GM18520 (cell line): ENCODE measurements at regions not wholly inside any gene's neighbourhood (a gene's known extent, or its start where the extent isn't known, plus 50 kb on each side); places are given as distances from the start of the nearest gene placed in this dataset.
"Not testable (repeated sequence)": the region's sequence is repeated elsewhere in the genome, so short reads cannot be mapped to it uniquely, and the experiment has no call there.

Experiments used
- ATAC-seq: cut with Tn5 transposase; IDR thresholded peaks from one replicate; pipeline ENCODE4 v1.9.1; 2021; ENCODE audit not compliant: unreplicated experiment

GRCh38 chr1:164093543-164093942 is 465.4 kb upstream of the PBX1 start:
- ATAC-seq = no peak

- no peak for ATAC-seq
These were observed 457.2 kb upstream of the PBX1 start for GRCh38 chr1:164101802-164102201.

GRCh38 chr1:164131949-164132348 is 427.0 kb upstream of the PBX1 start:
- no peak for ATAC-seq

- ATAC-seq = no peak
These were observed 421.6 kb upstream of the PBX1 start for GRCh38 chr1:164137273-164137925.

GRCh38 chr1:164141797-164142196 is 417.2 kb upstream of the PBX1 start:
- no peak for ATAC-seq

GRCh38 chr1:164154622-164155021 is 404.4 kb upstream of the PBX1 start:
- ATAC-seq = no peak

- ATAC-seq = no peak
These were observed 403.6 kb upstream of the PBX1 start for GRCh38 chr1:164155347-164155746.

GRCh38 chr1:164163289-164163849 is 395.6 kb upstream of the PBX1 start:
- ATAC-seq = no peak

GRCh38 chr1:164165466-164165865 is 393.5 kb upstream of the PBX1 start:
- no peak for ATAC-seq

GRCh38 chr1:164166454-164166853 is 392.5 kb upstream of the PBX1 start:
- ATAC-seq = not testable (repeated sequence)

GRCh38 chr1:164177118-164177517 is 381.9 kb upstream of the PBX1 start:
- no peak for ATAC-seq

GRCh38 chr1:164180824-164181223 is 378.2 kb upstream of the PBX1 start:
- ATAC-seq = no peak

GRCh38 chr1:164183854-164184635 is 374.9 kb upstream of the PBX1 start:
- no peak for ATAC-seq

- ATAC-seq = no peak
These were observed 372.1 kb upstream of the PBX1 start for GRCh38 chr1:164186881-164187280.

GRCh38 chr1:164188497-164188896 is 370.5 kb upstream of the PBX1 start:
- no peak for ATAC-seq

- no peak for ATAC-seq
These were observed 367.8 kb upstream of the PBX1 start for GRCh38 chr1:164191191-164191590.

- no peak for ATAC-seq
These were observed 348.7 kb upstream of the PBX1 start for GRCh38 chr1:164210211-164210739.

- no peak for ATAC-seq
These were observed 335.6 kb upstream of the PBX1 start for GRCh38 chr1:164223378-164223777.

- ATAC-seq = no peak
These were observed 334.0 kb upstream of the PBX1 start for GRCh38 chr1:164225011-164225410.

- ATAC-seq = no peak
These were observed 332.0 kb upstream of the PBX1 start for GRCh38 chr1:164226977-164227376.

- no peak for ATAC-seq
These were observed 330.1 kb upstream of the PBX1 start for GRCh38 chr1:164228928-164229327.

- ATAC-seq = no peak
These were observed 325.8 kb upstream of the PBX1 start for GRCh38 chr1:164233149-164233548.
